WTC11 (cell line): ENCODE measurements at regions not wholly inside any gene's neighbourhood (a gene's known extent, or its start where the extent isn't known, plus 50 kb on each side); places are given as distances from the start of the nearest gene placed in this dataset.

Experiments used
- CREB1 ChIP-seq: sonication (generic); formaldehyde crosslinking; IDR thresholded peaks from 2 replicates; pipeline ENCODE4 v1.8.0; 2023; ENCODE audit warnings: mild to moderate bottlenecking, missing genetic modification reagents
- ELF4 ChIP-seq: sonication (generic); formaldehyde crosslinking; IDR thresholded peaks from 2 replicates; pipeline ENCODE4 v1.8.1; 2022; ENCODE audit warnings: low read depth, mild to moderate bottlenecking, moderate library complexity, missing genetic modification reagents
- GABPB1 ChIP-seq: sonication (generic); formaldehyde crosslinking; IDR thresholded peaks from 2 replicates; pipeline ENCODE4 v1.8.1; 2023; ENCODE audit warnings: mild to moderate bottlenecking, missing genetic modification reagents
- ZBTB21 ChIP-seq: sonication (generic); formaldehyde crosslinking; IDR thresholded peaks from 2 replicates; pipeline ENCODE4 v1.8.1; 2023; ENCODE audit warnings: mild to moderate bottlenecking, missing genetic modification reagents, borderline replicate concordance
- TF ChIP-seq, protein P1 (sequence below): fragments of 250-450 bp; sonication (Bioruptor Pico); IDR thresholded peaks from 2 replicates; pipeline ENCODE4 v2.1.2; 2022; ENCODE audit warnings: mild to moderate bottlenecking, moderate library complexity
- TF ChIP-seq, protein P2 (sequence below): fragments of 200-600 bp; IDR thresholded peaks from 2 replicates; pipeline ENCODE4 v1.8.0; 2022; ENCODE audit warnings: antibody characterized with exemption
- TF ChIP-seq, protein P3 (sequence below): sonication (generic); formaldehyde crosslinking; IDR thresholded peaks from 2 replicates; pipeline ENCODE4 v1.8.0; 2022; ENCODE audit warnings: mild to moderate bottlenecking, missing genetic modification reagents
- TF ChIP-seq, protein P4 (sequence below): sonication (generic); formaldehyde crosslinking; IDR thresholded peaks from 2 replicates; pipeline ENCODE4 v1.8.1; 2022; ENCODE audit warnings: low read depth, missing genetic modification reagents, borderline replicate concordance

DNA sequence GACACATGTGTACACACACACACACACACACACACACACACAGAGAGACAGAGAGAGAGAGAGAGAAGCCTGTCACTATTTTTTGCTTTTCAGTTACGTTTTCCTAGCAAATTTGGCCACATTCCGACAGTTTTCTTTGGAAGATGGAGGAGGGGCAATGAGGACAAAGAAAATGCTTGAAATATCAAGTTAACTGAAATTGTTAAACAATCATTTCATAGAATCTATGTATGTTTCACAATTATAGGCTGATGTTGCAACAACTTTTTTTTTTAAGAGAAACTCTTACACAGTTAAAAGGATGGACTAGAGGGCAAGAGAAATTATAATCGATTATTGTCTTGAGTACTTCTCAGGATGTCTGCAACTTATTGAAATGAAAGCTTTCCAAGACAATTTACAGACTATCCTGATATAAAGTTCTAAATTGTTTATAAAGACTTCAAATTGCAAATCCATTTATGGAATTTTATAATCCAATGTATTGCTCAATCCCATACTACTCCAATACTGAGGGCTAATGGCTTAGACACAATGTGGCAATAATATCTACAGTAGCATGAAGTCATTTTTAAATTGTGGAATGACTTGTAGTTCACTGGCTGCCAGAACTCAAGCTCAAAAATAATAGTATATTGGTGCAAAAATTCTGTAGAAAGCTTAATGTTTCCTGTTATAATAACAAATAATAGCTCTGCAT, 647.0 kb upstream of the PCDH7 start:
- TF ChIP-seq GABPB1 (CRISPR knock-in tag) (no peak), CREB1 (no peak), ELF4 (CRISPR knock-in tag) (no peak), ZBTB21 (CRISPR knock-in tag) (no peak)
- TF ChIP-seq, protein P1, sequence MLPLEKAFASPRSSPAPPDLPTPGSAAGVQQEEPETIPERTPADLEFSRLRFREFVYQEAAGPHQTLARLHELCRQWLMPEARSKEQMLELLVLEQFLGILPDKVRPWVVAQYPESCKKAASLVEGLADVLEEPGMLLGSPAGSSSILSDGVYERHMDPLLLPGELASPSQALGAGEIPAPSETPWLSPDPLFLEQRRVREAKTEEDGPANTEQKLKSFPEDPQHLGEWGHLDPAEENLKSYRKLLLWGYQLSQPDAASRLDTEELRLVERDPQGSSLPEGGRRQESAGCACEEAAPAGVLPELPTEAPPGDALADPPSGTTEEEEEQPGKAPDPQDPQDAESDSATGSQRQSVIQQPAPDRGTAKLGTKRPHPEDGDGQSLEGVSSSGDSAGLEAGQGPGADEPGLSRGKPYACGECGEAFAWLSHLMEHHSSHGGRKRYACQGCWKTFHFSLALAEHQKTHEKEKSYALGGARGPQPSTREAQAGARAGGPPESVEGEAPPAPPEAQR (CRISPR knock-in tag), result no peak
- TF ChIP-seq, protein P2, sequence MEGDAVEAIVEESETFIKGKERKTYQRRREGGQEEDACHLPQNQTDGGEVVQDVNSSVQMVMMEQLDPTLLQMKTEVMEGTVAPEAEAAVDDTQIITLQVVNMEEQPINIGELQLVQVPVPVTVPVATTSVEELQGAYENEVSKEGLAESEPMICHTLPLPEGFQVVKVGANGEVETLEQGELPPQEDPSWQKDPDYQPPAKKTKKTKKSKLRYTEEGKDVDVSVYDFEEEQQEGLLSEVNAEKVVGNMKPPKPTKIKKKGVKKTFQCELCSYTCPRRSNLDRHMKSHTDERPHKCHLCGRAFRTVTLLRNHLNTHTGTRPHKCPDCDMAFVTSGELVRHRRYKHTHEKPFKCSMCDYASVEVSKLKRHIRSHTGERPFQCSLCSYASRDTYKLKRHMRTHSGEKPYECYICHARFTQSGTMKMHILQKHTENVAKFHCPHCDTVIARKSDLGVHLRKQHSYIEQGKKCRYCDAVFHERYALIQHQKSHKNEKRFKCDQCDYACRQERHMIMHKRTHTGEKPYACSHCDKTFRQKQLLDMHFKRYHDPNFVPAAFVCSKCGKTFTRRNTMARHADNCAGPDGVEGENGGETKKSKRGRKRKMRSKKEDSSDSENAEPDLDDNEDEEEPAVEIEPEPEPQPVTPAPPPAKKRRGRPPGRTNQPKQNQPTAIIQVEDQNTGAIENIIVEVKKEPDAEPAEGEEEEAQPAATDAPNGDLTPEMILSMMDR, result no peak
- TF ChIP-seq, protein P3, sequence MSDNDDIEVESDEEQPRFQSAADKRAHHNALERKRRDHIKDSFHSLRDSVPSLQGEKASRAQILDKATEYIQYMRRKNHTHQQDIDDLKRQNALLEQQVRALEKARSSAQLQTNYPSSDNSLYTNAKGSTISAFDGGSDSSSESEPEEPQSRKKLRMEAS (CRISPR knock-in tag), result no peak
- TF ChIP-seq, protein P4, sequence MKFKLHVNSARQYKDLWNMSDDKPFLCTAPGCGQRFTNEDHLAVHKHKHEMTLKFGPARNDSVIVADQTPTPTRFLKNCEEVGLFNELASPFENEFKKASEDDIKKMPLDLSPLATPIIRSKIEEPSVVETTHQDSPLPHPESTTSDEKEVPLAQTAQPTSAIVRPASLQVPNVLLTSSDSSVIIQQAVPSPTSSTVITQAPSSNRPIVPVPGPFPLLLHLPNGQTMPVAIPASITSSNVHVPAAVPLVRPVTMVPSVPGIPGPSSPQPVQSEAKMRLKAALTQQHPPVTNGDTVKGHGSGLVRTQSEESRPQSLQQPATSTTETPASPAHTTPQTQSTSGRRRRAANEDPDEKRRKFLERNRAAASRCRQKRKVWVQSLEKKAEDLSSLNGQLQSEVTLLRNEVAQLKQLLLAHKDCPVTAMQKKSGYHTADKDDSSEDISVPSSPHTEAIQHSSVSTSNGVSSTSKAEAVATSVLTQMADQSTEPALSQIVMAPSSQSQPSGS (CRISPR knock-in tag), result no peak
